GM12878 (cell line): ENCODE measurements at regions not wholly inside any gene's neighbourhood (a gene's known extent, or its start where the extent isn't known, plus 50 kb on each side); places are given as distances from the start of the nearest gene placed in this dataset.

Source experiments
- ATAC-seq: fragments of 200-7000 bp; cut with Tn5 transposase; 3 replicates; pipeline ENCODE4 v1.9.1; 2020; ENCODE audit warnings: mild to moderate bottlenecking, moderate library complexity
- BruUV-seq: library from RNA; stranded (reverse); fragments of 400-500 nt; replicated peaks from 2 replicates; lab custom pipeline; 2021; lab: Mats Ljungman, UMichigan
- CTCF ChIA-PET: fragments of 300-600 bp; sonication (Branson Sonifier 250); formaldehyde crosslinking; extraction: SDS; loops from one replicate; lab custom pipeline; 2021; ENCODE audit warnings: inconsistent platforms; lab: Yijun Ruan, JAX
- POLR2A ChIA-PET: fragments of 350-600 bp; formaldehyde crosslinking; extraction: SDS; loops from one replicate; lab custom pipeline; 2021; ENCODE audit warnings: inconsistent platforms; lab: Charles Lee
- RAD21 ChIA-PET: fragments of 300-600 bp; sonication (Branson Sonifier 250); formaldehyde crosslinking; loops from one replicate; lab custom pipeline; 2023; ENCODE audit warnings: antibody characterized with exemption; ENCODE audit not compliant: unreplicated experiment; lab: Charles Lee
- SMC1A ChIA-PET: fragments of 300-600 bp; sonication (Branson Sonifier 250); formaldehyde crosslinking; loops from one replicate; lab custom pipeline; 2023; ENCODE audit not compliant: unreplicated experiment, uncharacterized antibody; lab: Charles Lee
- DNase-seq: peaks from one replicate; pipeline ENCODE4 v3.0.0-alpha.2; 2011; ENCODE audit warnings: low read depth, low spot score
- FAIRE-seq: peaks from 3 replicates; lab custom pipeline; 2011; peaks lifted over from hg19 to GRCh38; lab: Jason Lieb, UNC
- H2AFZ ChIP-seq: 2 replicates; pipeline ENCODE4 v1.6.0; 2011; ENCODE audit warnings: low read depth, low read length, control low read depth; ENCODE audit not compliant: control insufficient read depth
- H3K27ac ChIP-seq: 2 replicates; pipeline ENCODE4 v1.5.1; 2011; ENCODE audit warnings: control low read depth; ENCODE audit not compliant: control insufficient read depth, insufficient read depth
- H3K27me3 ChIP-seq, 2 experiments: replicated peaks in 1 of 2; 2 replicates each; pipeline versions ENCODE4 v1.6.0 to v1.6.1; 2011; ENCODE audit warnings: low read length in 1 of 2; ENCODE audit not compliant: control insufficient read depth in 2 of 2, insufficient read depth in 2 of 2
- H3K36me3 ChIP-seq, 2 experiments: 2 replicates each; pipeline ENCODE4 v1.5.1; 2011; ENCODE audit warnings: low read length in 1 of 2; ENCODE audit not compliant: control insufficient read depth in 2 of 2, insufficient read depth in 2 of 2
- H3K4me1 ChIP-seq: 2 replicates; pipeline ENCODE4 v1.6.1; 2011; ENCODE audit warnings: mild to moderate bottlenecking, low read length, moderate library complexity, mixed read lengths; ENCODE audit not compliant: control insufficient read depth, insufficient read depth
- H3K4me2 ChIP-seq: 2 replicates; pipeline ENCODE4 v1.6.0; 2011; ENCODE audit warnings: control low read depth; ENCODE audit not compliant: control insufficient read depth, insufficient read depth
- H3K4me3 ChIP-seq: fragments of 200-600 bp; sonication (generic); 2 replicates; pipeline ENCODE4 v1.5.1; 2016
- H3K79me2 ChIP-seq: 2 replicates; pipeline ENCODE4 v1.6.0; 2011; ENCODE audit warnings: low read length; ENCODE audit not compliant: control insufficient read depth, insufficient read depth
- H3K9ac ChIP-seq: 2 replicates; pipeline ENCODE4 v1.8.0; 2011; ENCODE audit warnings: low read length, control low read depth, mixed read lengths; ENCODE audit not compliant: control insufficient read depth, insufficient read depth
- H3K9me3 ChIP-seq: replicated peaks from 3 replicates; pipeline ENCODE4 v1.5.1; 2011; ENCODE audit warnings: mild to moderate bottlenecking, low read length; ENCODE audit not compliant: control insufficient read depth, insufficient read depth
- H4K20me1 ChIP-seq: 2 replicates; pipeline ENCODE4 v1.6.0; 2011; ENCODE audit not compliant: control insufficient read depth, insufficient read depth
- CREB1 ChIP-seq: IDR thresholded peaks from 2 replicates; pipeline ENCODE4 v1.6.1; 2012; ENCODE audit warnings: low read depth, mild to moderate bottlenecking, inconsistent platforms
- GABPA ChIP-seq: IDR thresholded peaks from 2 replicates; pipeline ENCODE4 v1.6.1; 2014; ENCODE audit warnings: antibody characterized with exemption, low read depth, mild to moderate bottlenecking, inconsistent platforms
- IKZF2 ChIP-seq, 2 experiments: fragments of 450-650 bp; IDR thresholded peaks; 2 replicates each; pipeline ENCODE4 v1.6.1; 2017; ENCODE audit warnings: mild to moderate bottlenecking in 2 of 2, moderate library complexity in 2 of 2
- IRF4 ChIP-seq: IDR thresholded peaks from 2 replicates; pipeline ENCODE4 v1.6.1; 2011; ENCODE audit warnings: low read depth, low read length
- KDM1A ChIP-seq: fragments of 200-600 bp; sonication (generic); IDR thresholded peaks from 2 replicates; pipeline ENCODE4 v1.6.1; 2016; ENCODE audit warnings: borderline replicate concordance
- MEF2B ChIP-seq: fragments of 450-650 bp; IDR thresholded peaks from 2 replicates; pipeline ENCODE4 v1.6.1; 2018; ENCODE audit warnings: mild to moderate bottlenecking, moderate library complexity; ENCODE audit not compliant: partially characterized antibody, poor library complexity, severe bottlenecking
- NFIC ChIP-seq: IDR thresholded peaks from 2 replicates; pipeline ENCODE4 v1.6.1; 2012; ENCODE audit warnings: low read depth, mild to moderate bottlenecking, inconsistent platforms, low read length, moderate library complexity
- POU2F2 ChIP-seq: IDR thresholded peaks from 3 replicates; pipeline ENCODE4 v1.6.1; 2011; ENCODE audit warnings: low read depth, mild to moderate bottlenecking, low read length, borderline replicate concordance
- RB1 ChIP-seq: fragments of 450-650 bp; formaldehyde crosslinking; IDR thresholded peaks from 2 replicates; pipeline ENCODE4 v1.6.1; 2017; ENCODE audit warnings: mild to moderate bottlenecking, borderline replicate concordance
- SMAD5 ChIP-seq: IDR thresholded peaks from 2 replicates; pipeline ENCODE4 v1.6.1; 2016; ENCODE audit warnings: antibody characterized with exemption, low read depth
- ZZZ3 ChIP-seq: IDR thresholded peaks from 2 replicates; pipeline ENCODE4 v1.6.1; 2011; ENCODE audit warnings: low read depth; ENCODE audit not compliant: control insufficient read depth, insufficient read length
- WGBS: methylation state at CpG from one replicate; pipeline ENCODE4 v1.1.6; 2016; ENCODE audit warnings: low lambda C conversion rate; ENCODE audit not compliant: insufficient replicate concordance, insufficient coverage; ENCODE audit errors: missing lambda C conversion rate; 5-methylcytosine and 5-hydroxymethylcytosine counted together
- in situ Hi-C: fragments of 300-500 bp; cut with MboI; formaldehyde crosslinking; loops from 9 replicates; pipeline ENCODE4 v1.14.3; 2018; ENCODE audit warnings: mixed read lengths
- intact Hi-C: fragments of 100-400 bp; cut with micrococcal nuclease; formaldehyde crosslinking; loops from one replicate; pipeline ENCODE4 v1.14.2; 2022; ENCODE audit not compliant: unreplicated experiment
- TF ChIP-seq, protein P1 (sequence below): IDR thresholded peaks from 2 replicates; pipeline ENCODE4 v1.6.1; 2012; ENCODE audit warnings: improper control_type of control experiment, low read depth, low read length; ENCODE audit not compliant: insufficient replicate concordance
- TF ChIP-seq, protein P2 (sequence below): fragments of 150-350 bp; IDR thresholded peaks from 2 replicates; pipeline ENCODE4 v1.6.1; 2016; ENCODE audit warnings: low read depth, low read length
- TF ChIP-seq, protein P3 (sequence below): fragments of 450-650 bp; IDR thresholded peaks from 2 replicates; pipeline ENCODE4 v1.6.1; 2017; ENCODE audit warnings: borderline replicate concordance

DNA sequence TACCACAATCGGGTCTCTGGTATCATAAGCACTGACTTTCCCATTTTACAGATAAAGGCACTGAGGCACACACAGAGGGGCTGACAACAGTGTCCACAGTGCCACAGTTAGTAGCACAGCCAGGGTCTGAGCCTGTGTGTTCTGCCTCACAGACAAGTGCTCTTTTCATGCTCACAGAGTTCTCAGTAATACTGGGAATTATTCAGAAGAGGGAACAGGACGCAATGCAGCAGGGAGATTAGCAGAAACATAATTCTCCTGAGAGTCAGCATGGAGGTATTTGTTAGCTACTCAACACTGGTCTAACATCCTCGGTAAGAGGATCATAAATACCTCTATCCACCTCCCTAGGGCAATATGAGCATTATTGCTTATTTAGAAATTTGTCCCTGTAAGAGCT, 219.3 kb upstream of the EEA1 start (continued):
- TF ChIP-seq, protein P1, sequence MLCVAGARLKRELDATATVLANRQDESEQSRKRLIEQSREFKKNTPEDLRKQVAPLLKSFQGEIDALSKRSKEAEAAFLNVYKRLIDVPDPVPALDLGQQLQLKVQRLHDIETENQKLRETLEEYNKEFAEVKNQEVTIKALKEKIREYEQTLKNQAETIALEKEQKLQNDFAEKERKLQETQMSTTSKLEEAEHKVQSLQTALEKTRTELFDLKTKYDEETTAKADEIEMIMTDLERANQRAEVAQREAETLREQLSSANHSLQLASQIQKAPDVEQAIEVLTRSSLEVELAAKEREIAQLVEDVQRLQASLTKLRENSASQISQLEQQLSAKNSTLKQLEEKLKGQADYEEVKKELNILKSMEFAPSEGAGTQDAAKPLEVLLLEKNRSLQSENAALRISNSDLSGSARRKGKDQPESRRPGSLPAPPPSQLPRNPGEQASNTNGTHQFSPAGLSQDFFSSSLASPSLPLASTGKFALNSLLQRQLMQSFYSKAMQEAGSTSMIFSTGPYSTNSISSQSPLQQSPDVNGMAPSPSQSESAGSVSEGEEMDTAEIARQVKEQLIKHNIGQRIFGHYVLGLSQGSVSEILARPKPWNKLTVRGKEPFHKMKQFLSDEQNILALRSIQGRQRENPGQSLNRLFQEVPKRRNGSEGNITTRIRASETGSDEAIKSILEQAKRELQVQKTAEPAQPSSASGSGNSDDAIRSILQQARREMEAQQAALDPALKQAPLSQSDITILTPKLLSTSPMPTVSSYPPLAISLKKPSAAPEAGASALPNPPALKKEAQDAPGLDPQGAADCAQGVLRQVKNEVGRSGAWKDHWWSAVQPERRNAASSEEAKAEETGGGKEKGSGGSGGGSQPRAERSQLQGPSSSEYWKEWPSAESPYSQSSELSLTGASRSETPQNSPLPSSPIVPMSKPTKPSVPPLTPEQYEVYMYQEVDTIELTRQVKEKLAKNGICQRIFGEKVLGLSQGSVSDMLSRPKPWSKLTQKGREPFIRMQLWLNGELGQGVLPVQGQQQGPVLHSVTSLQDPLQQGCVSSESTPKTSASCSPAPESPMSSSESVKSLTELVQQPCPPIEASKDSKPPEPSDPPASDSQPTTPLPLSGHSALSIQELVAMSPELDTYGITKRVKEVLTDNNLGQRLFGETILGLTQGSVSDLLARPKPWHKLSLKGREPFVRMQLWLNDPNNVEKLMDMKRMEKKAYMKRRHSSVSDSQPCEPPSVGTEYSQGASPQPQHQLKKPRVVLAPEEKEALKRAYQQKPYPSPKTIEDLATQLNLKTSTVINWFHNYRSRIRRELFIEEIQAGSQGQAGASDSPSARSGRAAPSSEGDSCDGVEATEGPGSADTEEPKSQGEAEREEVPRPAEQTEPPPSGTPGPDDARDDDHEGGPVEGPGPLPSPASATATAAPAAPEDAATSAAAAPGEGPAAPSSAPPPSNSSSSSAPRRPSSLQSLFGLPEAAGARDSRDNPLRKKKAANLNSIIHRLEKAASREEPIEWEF = no peak
- TF ChIP-seq RB1 = no peak

DNA sequence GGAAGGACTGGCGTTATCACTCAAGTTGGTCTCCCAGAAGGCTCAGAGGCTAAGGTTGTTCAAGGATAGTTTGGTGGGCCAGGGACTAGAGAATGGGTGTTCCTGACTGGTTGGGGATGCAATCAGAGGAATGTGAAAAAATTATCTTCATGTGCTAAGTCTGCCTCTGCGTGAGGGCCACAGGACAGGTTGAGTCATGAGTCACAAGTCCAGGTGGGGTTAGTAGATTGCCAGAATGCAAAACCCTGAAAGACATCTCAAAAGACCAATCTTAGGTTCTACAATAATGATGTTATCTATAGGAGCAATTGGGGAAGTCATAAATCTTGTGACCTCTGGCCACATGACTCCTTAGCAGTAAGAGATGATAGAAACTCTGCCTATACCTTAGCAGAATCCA, 220.1 kb upstream of the EEA1 start:
- Histone ChIP-seq H4K20me1 (no peaks in the 10 kb centered on the region), H3K4me2 (no peak overlapping the region), H2AFZ (no peak overlapping the region), H3K36me3 (no peaks in the 10 kb centered on the region), H3K4me1 (no peaks in the 10 kb centered on the region), H3K9ac (no peak overlapping the region), H3K4me3 (no peak overlapping the region), H3K79me2 (no peaks in the 10 kb centered on the region), H3K9me3 (no peaks in the 10 kb centered on the region; the same call in 2 of the 3 replicates), H3K27ac (no peak overlapping the region), H3K27me3 (no peaks in the 10 kb centered on the region)
- DNase-seq (no peak), ATAC-seq (no peak), FAIRE-seq (no peak)
- no TSS peak for BruUV-seq
- ChIA-PET POLR2A (interaction anchor here (0.7 to 0.9 kb wide), 2 partner anchors 9 to 14 kb away, joined by 3 to 4 read pairs; no protein-coding TSS in a partner anchor), CTCF (interaction anchor here (1.2 kb wide), 2 partner anchors 10 to 93 kb away, joined by 3 to 5 read pairs; no protein-coding TSS in a partner anchor), SMC1A (interaction anchor here (0.9 to 1.3 kb wide), 3 partner anchors 9 to 214 kb away, joined by 3 to 4 read pairs (median 3); no protein-coding TSS in a partner anchor), RAD21 (interaction anchor here (0.9 to 1.2 kb wide), 4 partner anchors 11 to 226 kb away, joined by 3 to 6 read pairs (median 3); no protein-coding TSS in a partner anchor)
- 94% methylated on average over 2 of the region's 2 CpGs for WGBS
- in situ Hi-C loops = no loop called here
- intact Hi-C loops = no loop called here
- TF ChIP-seq KDM1A = no peak
- TF ChIP-seq CREB1 = no peak
- no peak for TF ChIP-seq IKZF2 (IDR thresholded peaks at IDR 0.05)
- TF ChIP-seq SMAD5 = no peak
- TF ChIP-seq NFIC = no peak
- no peak for TF ChIP-seq POU2F2
- no peak for TF ChIP-seq IRF4
- TF ChIP-seq GABPA = no peak
- TF ChIP-seq, protein P2, sequence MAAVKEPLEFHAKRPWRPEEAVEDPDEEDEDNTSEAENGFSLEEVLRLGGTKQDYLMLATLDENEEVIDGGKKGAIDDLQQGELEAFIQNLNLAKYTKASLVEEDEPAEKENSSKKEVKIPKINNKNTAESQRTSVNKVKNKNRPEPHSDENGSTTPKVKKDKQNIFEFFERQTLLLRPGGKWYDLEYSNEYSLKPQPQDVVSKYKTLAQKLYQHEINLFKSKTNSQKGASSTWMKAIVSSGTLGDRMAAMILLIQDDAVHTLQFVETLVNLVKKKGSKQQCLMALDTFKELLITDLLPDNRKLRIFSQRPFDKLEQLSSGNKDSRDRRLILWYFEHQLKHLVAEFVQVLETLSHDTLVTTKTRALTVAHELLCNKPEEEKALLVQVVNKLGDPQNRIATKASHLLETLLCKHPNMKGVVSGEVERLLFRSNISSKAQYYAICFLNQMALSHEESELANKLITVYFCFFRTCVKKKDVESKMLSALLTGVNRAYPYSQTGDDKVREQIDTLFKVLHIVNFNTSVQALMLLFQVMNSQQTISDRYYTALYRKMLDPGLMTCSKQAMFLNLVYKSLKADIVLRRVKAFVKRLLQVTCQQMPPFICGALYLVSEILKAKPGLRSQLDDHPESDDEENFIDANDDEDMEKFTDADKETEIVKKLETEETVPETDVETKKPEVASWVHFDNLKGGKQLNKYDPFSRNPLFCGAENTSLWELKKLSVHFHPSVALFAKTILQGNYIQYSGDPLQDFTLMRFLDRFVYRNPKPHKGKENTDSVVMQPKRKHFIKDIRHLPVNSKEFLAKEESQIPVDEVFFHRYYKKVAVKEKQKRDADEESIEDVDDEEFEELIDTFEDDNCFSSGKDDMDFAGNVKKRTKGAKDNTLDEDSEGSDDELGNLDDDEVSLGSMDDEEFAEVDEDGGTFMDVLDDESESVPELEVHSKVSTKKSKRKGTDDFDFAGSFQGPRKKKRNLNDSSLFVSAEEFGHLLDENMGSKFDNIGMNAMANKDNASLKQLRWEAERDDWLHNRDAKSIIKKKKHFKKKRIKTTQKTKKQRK = no peak
- no peak for TF ChIP-seq ZZZ3
- no peak for TF ChIP-seq MEF2B
- TF ChIP-seq, protein P3, sequence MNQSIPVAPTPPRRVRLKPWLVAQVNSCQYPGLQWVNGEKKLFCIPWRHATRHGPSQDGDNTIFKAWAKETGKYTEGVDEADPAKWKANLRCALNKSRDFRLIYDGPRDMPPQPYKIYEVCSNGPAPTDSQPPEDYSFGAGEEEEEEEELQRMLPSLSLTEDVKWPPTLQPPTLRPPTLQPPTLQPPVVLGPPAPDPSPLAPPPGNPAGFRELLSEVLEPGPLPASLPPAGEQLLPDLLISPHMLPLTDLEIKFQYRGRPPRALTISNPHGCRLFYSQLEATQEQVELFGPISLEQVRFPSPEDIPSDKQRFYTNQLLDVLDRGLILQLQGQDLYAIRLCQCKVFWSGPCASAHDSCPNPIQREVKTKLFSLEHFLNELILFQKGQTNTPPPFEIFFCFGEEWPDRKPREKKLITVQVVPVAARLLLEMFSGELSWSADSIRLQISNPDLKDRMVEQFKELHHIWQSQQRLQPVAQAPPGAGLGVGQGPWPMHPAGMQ = no peak
